ENCODE measurements at regions not wholly inside any gene's neighbourhood (a gene's known extent, or its start where the extent isn't known, plus 50 kb on each side); places are given as distances from the start of the nearest gene placed in this dataset.

GRCh38 chr16:55380485-55380884 is 56.5 kb downstream of the IRX6 start:
- TF ChIP-seq, protein P1, sequence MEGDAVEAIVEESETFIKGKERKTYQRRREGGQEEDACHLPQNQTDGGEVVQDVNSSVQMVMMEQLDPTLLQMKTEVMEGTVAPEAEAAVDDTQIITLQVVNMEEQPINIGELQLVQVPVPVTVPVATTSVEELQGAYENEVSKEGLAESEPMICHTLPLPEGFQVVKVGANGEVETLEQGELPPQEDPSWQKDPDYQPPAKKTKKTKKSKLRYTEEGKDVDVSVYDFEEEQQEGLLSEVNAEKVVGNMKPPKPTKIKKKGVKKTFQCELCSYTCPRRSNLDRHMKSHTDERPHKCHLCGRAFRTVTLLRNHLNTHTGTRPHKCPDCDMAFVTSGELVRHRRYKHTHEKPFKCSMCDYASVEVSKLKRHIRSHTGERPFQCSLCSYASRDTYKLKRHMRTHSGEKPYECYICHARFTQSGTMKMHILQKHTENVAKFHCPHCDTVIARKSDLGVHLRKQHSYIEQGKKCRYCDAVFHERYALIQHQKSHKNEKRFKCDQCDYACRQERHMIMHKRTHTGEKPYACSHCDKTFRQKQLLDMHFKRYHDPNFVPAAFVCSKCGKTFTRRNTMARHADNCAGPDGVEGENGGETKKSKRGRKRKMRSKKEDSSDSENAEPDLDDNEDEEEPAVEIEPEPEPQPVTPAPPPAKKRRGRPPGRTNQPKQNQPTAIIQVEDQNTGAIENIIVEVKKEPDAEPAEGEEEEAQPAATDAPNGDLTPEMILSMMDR (IDR thresholded peaks at IDR 0.05) = no peak
- Mint-ChIP-seq H3K27ac (no peak overlapping the region), H3K9me3 (no peaks in the 10 kb centered on the region), H3K36me3 (ENCODE audit: low read depth) (no peaks in the 10 kb centered on the region), H3K4me3 (no peak overlapping the region), H3K27me3 (peaks cover 12% of the 10 kb centered on the region), H3K4me1 (no peaks in the 10 kb centered on the region)
- no peak for ATAC-seq (ENCODE audit: low read depth)
- CTCF ChIA-PET = no interaction called here
- POLR2A ChIA-PET = no interaction called here
- intact Hi-C loops (cut with micrococcal nuclease) = no loop called here
- DNase-seq = no peak

- peaks cover 9% of the 10 kb centered on the region for H3K27me3 Mint-ChIP-seq
These were observed 60.6 kb downstream of the IRX6 start for GRCh38 chr16:55384288-55385247.

DNA sequence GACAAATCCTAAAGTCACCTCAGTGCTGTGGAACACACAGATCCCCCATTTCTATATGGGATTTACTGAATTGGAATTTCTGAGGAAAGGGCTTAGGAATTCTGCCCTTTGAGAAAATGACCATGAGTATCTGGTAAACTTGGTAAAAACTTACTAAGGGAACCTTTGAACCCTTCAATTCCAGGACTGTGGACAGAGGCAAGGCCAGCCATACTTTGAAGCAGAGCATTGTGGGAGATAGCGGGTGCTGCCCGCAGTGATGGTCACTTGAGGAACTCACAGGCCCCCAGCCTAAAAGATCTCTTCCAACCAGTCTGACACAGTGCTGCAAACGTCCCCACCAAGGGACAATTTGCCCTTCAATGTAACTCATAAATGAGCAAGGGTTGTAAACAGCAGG is 61.4 kb downstream of the IRX6 start:
- no peaks in the 10 kb centered on the region for H3K4me1 Mint-ChIP-seq
- no peaks in the 10 kb centered on the region for H3K36me3 Mint-ChIP-seq (ENCODE audit: low read depth)
- CTCF ChIA-PET = no interaction called here
- TF ChIP-seq, protein P1 (IDR thresholded peaks at IDR 0.05) = no peak
- H3K4me3 Mint-ChIP-seq = no peak overlapping the region
- DNase-seq = no peak
- H3K9me3 Mint-ChIP-seq = no peaks in the 10 kb centered on the region
- POLR2A ChIA-PET = no interaction called here
- intact Hi-C loops (cut with micrococcal nuclease) = no loop called here
- ATAC-seq (ENCODE audit: low read depth) = no peak
- H3K27me3 Mint-ChIP-seq = peaks cover 3% of the 10 kb centered on the region
- no peak overlapping the region for H3K27ac Mint-ChIP-seq

More at GRCh38 chr16:55384288-55385247, 60.6 kb downstream of the IRX6 start:
- Mint-ChIP-seq H3K9me3 (no peaks in the 10 kb centered on the region), H3K27ac (no peak overlapping the region), H3K4me3 (no peak overlapping the region), H3K36me3 (ENCODE audit: low read depth) (no peaks in the 10 kb centered on the region), H3K4me1 (no peaks in the 10 kb centered on the region)
- DNase-seq (no peak), ATAC-seq (ENCODE audit: low read depth) (no peak)
- TF ChIP-seq, protein P1 (IDR thresholded peaks at IDR 0.05) = no peak
- POLR2A ChIA-PET = no interaction called here
- CTCF ChIA-PET = no interaction called here
- intact Hi-C loops (cut with micrococcal nuclease) = no loop called here

- no peaks in the 10 kb centered on the region for H3K36me3 Mint-ChIP-seq (ENCODE audit: low read depth)
- CTCF ChIA-PET = no interaction called here
- H3K27ac Mint-ChIP-seq = no peak overlapping the region
- H3K27me3 Mint-ChIP-seq = peaks cover 3% of the 10 kb centered on the region
- DNase-seq = no peak
- intact Hi-C loops (cut with micrococcal nuclease) = no loop called here
- POLR2A ChIA-PET = no interaction called here
- H3K4me3 Mint-ChIP-seq = no peak overlapping the region
- TF ChIP-seq, protein P1 (IDR thresholded peaks at IDR 0.05) = no peak
- H3K4me1 Mint-ChIP-seq = no peaks in the 10 kb centered on the region
- H3K9me3 Mint-ChIP-seq = no peaks in the 10 kb centered on the region
- no peak for ATAC-seq (ENCODE audit: low read depth)
These were observed 62.7 kb downstream of the IRX6 start for GRCh38 chr16:55386534-55387296.
